ENCODE measurements at regions not wholly inside any gene's neighbourhood (a gene's known extent, or its start where the extent isn't known, plus 50 kb on each side); places are given as distances from the start of the nearest gene placed in this dataset.

DNA sequence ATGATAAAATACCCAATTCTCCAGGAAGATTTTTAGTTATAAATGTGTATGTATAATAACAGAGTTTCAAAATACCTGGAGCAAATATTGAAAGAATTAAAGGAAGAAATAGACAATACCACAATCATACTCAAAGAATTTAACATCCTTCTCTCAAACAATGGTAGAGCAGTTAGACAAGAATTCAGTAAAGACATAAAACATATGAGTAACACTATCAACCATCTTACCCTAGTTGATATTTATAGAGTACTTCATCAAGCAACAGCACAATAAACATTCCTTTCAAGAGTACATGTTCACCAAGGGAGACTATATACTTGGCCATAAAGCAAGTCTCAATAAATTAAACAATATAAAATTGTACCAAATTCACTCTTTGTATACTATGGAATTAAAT lies 108.4 kb downstream of the DLEU7 start:
- no peak overlapping the region for H3K27ac ChIP-seq
- no peaks in the 10 kb centered on the region for H3K36me3 ChIP-seq
- DNase-seq (ENCODE audit: low spot score), result no peak
- H3K27me3 ChIP-seq (replicated peaks; ENCODE audit: insufficient read depth), result no peaks in the 10 kb centered on the region
- no peaks in the 10 kb centered on the region for H3K4me1 ChIP-seq (replicated peaks)
- intact Hi-C loops (cut with DNase I), result no loop called here
- TF ChIP-seq POLR2AphosphoS5 (IDR thresholded peaks at IDR 0.05) (no peak), CTCF (IDR thresholded peaks at IDR 0.05) (no peak), POLR2A (IDR thresholded peaks at IDR 0.05) (no peak)
- H3K9me3 ChIP-seq, result no peaks in the 10 kb centered on the region
- no peak overlapping the region for H3K4me3 ChIP-seq

DNA sequence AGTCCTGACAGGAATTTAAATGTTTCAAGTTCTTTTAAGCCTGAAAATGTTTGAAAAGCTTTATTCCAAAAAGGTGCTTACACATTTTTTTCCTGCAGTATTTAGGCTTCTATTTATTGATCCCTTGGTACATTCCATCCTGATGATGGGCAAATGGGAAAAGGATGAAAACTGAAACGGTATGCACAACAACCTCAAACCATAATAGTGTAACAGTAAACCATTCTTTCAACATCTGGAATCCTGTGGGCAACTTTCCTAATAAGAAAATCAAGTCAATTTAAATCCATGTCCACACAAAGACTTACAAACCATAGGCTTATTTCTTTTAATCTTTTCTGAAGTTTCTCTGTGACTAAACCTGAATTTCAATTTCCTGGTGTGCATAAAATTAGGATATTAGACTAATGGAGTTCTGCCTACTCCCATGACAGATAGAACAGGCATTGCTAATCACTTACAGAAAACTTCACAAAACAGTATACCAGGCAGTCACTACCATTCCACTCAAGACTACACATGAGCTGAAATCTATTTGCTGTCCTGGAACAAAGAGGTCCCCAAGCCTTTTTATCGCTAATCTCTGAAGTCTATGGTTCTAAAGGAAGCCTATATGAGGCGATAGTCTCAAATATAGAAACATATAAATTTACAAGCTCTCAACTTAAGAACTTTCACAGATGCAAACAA lies 103.3 kb downstream of the DLEU7 start:
- H3K4me3 ChIP-seq, result no peak overlapping the region
- no peak overlapping the region for H3K27ac ChIP-seq
- no peak for DNase-seq (ENCODE audit: low spot score)
- H3K9me3 ChIP-seq, result no peaks in the 10 kb centered on the region
- H3K36me3 ChIP-seq, result no peaks in the 10 kb centered on the region
- intact Hi-C loops (cut with DNase I), result no loop called here
- H3K27me3 ChIP-seq (replicated peaks; ENCODE audit: insufficient read depth), result no peaks in the 10 kb centered on the region
- WGBS, result 64% methylated on average over 3 of the region's 3 CpGs
- no peaks in the 10 kb centered on the region for H3K4me1 ChIP-seq (replicated peaks)
- TF ChIP-seq POLR2AphosphoS5 (IDR thresholded peaks at IDR 0.05), result no peak
- TF ChIP-seq POLR2A (IDR thresholded peaks at IDR 0.05), result no peak

GRCh38 chr13:50742353-50742752 lies 101.1 kb downstream of the DLEU7 start:
- intact Hi-C loops (cut with DNase I), result no loop called here
- no peaks in the 10 kb centered on the region for H3K27me3 ChIP-seq (replicated peaks; ENCODE audit: insufficient read depth)
- no peaks in the 10 kb centered on the region for H3K36me3 ChIP-seq
- no peak overlapping the region for H3K4me3 ChIP-seq
- no peak overlapping the region for H3K27ac ChIP-seq
- no peaks in the 10 kb centered on the region for H3K4me1 ChIP-seq (replicated peaks)
- no peak for DNase-seq (ENCODE audit: low spot score)
- no peak for TF ChIP-seq POLR2AphosphoS5 (IDR thresholded peaks at IDR 0.05)
- no peaks in the 10 kb centered on the region for H3K9me3 ChIP-seq
- WGBS, result 94% methylated on average over 2 of the region's 2 CpGs

- Histone ChIP-seq H3K27me3 (replicated peaks; ENCODE audit: insufficient read depth) (no peaks in the 10 kb centered on the region), H3K27ac (no peak overlapping the region), H3K36me3 (no peaks in the 10 kb centered on the region), H3K4me3 (no peak overlapping the region), H3K4me1 (replicated peaks) (no peaks in the 10 kb centered on the region), H3K9me3 (no peaks in the 10 kb centered on the region)
- intact Hi-C loops (cut with DNase I), result no loop called here
- no peak for DNase-seq (ENCODE audit: low spot score)
- TF ChIP-seq POLR2AphosphoS5 (IDR thresholded peaks at IDR 0.05), result no peak
Observed at GRCh38 chr13:50742968-50743367, 100.5 kb downstream of the DLEU7 start.

DNA sequence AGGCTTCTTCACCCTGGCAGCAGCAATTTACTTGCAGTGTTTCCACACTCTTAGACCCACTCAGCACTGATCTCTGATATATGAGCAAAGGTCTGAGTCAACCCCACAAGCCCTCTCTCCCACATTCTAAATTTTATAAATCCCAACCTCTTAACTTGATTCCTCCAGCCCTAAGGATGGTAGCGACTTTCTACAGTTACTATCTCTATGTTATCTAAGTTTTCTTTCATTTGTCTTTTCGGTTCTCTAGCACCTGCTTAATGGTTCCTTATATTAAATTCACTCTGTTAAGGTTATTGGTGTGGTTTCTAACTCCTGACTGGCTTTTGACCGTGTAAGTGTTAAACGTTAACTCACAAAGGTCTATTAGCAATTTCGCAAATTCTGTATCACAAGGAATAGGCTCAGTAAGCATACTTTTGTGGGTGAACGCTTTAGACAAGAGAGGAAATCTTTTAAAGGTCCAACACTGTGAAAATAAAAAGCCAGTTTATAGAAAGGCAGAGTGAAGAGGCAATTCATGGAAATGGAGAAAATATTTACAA lies 99.3 kb downstream of the DLEU7 start:
- H3K4me3 ChIP-seq, result no peak overlapping the region
- 90% methylated on average over 6 of the region's 6 CpGs for WGBS
- H3K27ac ChIP-seq, result no peak overlapping the region
- no peaks in the 10 kb centered on the region for H3K4me1 ChIP-seq (replicated peaks)
- no peak for DNase-seq (ENCODE audit: low spot score)
- H3K36me3 ChIP-seq, result no peaks in the 10 kb centered on the region
- no peaks in the 10 kb centered on the region for H3K27me3 ChIP-seq (replicated peaks; ENCODE audit: insufficient read depth)
- intact Hi-C loops (cut with DNase I), result no loop called here
- TF ChIP-seq CTCF (IDR thresholded peaks at IDR 0.05) (no peak), POLR2AphosphoS5 (IDR thresholded peaks at IDR 0.05) (no peak), POLR2A (IDR thresholded peaks at IDR 0.05) (no peak)
- no peaks in the 10 kb centered on the region for H3K9me3 ChIP-seq

DNA sequence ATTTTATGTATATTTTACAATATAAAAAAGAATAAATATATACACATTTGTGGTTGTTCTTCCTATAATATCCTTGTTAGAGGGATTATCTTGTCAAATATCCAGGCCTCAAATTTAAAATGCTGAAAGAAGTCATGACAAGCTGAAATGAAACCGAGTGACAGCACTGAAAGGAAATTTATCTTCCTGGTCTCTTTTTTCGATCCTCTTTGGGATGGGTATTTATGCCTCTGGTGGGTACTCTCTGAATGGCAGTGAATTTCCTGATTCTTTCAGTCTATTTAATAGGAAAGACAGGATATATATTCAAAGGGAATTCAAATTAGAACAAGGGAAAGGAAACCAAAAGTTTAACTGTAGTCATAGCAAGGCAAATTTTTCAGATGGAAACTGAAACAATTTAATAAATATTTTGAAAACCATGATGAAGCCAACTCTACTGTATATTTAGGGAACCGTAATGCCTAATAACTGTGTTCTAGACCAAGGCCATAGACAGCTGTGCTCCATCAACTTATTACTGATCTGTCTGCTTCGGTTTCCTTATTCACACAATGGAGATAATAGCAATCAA lies 97.9 kb downstream of the DLEU7 start:
- intact Hi-C loops (cut with DNase I), result no loop called here
- no peaks in the 10 kb centered on the region for H3K27me3 ChIP-seq (replicated peaks; ENCODE audit: insufficient read depth)
- 82% methylated on average over 4 of the region's 4 CpGs for WGBS
- H3K36me3 ChIP-seq, result no peaks in the 10 kb centered on the region
- no peaks in the 10 kb centered on the region for H3K9me3 ChIP-seq
- no peak overlapping the region for H3K4me3 ChIP-seq
- TF ChIP-seq CTCF (IDR thresholded peaks at IDR 0.05) (no peak), POLR2A (IDR thresholded peaks at IDR 0.05) (no peak), POLR2AphosphoS5 (IDR thresholded peaks at IDR 0.05) (no peak)
- no peaks in the 10 kb centered on the region for H3K4me1 ChIP-seq (replicated peaks)
- no peak for DNase-seq (ENCODE audit: low spot score)
- H3K27ac ChIP-seq, result no peak overlapping the region

Measured in prostate gland (tissue), 2 donors.